HK-2 (cell line): ENCODE measurements at regions not wholly inside any gene's neighbourhood (a gene's known extent, or its start where the extent isn't known, plus 50 kb on each side); places are given as distances from the start of the nearest gene placed in this dataset.
"Not testable (repeated sequence)": the region's sequence is repeated elsewhere in the genome, so short reads cannot be mapped to it uniquely, and the experiment has no call there.

ENCODE experiments used
- DNase-seq: peaks from one replicate; pipeline ENCODE4 v3.0.0-alpha.2; 2018; ENCODE audit not compliant: unreplicated experiment

GRCh38 chr9:136611606-136612005 is 51.1 kb upstream of the EGFL7 start:
- no peak for DNase-seq

- no peak for DNase-seq
Measured at GRCh38 chr9:136611119-136611518, 51.6 kb upstream of the EGFL7 start.

DNA sequence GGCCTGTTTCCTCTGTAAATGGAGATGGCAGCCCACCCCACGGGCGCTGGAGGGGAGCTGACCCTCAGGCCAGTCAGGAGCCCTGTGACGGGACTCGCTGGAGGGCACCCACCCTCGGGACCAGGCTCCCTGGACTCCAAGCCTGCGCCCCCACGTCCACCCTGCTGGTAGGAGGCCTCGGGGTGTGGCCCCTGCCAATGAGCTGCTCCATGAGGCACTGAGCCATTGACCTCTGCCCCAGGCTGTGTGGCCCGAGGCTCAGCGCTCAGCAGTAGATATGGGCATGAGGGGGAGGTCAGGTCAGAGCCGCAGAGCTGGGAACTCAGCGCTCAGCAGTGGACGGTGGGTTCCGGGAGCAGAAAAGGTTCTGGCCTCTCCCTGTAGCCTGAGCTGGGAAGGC is 52.3 kb upstream of the EGFL7 start:
- no peak for DNase-seq

DNA sequence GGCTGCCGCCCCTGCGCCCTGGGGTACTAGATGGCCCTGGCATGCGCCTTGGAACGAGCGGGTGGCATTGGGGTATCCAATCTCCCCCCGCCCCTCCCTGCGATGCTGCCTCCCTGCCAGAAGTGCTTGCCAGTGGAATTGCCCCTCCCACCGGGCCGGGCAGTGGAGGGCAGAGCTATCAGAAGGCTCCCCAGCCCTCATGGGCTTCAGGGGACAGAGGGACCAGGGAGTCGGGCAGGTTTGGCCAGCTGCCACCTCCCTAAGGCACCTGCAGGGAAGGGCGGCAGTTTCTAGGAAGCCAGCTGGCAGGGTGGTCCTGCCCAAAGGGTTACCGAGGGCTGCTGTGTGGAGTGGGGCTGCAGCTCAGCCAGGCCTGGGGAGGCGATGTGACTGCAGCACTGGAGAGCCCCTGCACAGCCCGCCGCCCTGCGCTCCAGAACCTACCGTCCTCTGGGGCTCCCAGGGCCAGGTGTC is 52.8 kb upstream of the EGFL7 start:
- DNase-seq: no peak

DNA sequence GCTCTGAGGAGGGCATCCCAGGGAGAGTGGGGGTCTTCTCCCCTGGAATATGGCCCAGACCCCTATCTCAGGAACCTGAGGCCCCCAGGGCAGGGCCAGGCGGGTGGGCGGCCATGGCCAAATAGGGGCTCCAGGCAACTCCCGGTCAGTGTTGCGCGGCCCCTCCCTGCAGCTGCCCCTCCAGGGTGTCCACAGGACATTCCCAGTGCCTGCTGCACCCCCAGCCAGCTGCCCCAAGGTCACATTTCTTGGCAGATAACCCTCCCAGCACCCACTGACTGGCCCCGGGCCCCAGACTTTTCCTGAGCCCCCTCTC is 53.6 kb upstream of the EGFL7 start:
- no peak for DNase-seq

GRCh38 chr9:136608348-136609159 is 54.2 kb upstream of the EGFL7 start:
- DNase-seq: no peak

DNA sequence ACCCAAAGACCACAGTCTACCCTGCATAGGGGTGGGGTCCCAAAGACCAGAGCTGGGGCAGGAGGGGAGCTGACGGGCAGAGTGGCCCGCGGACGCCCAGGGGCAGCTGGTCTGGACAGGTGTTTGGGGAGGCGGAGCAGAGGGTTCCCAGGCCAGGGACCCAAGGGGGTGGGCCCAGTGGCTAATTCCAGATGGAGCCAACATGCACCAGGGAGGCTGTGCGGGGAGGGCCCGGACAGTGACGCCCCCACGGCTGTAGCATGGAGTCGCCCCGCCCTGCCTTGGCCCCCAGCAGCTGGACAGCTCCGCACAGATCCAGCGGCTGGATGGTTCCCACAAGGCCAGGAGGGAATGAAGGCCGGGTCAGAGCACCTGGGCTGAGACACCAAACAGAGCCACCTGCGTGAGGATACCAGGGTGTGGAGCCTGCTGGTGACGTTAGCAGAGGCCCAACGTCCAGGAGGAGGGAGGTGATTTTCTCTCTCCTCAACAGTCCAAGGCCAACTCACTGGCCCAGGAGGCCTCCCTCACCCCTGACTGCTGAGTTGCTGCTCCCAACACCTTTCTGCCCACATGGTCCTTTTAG is 55.3 kb upstream of the EGFL7 start:
- no peak for DNase-seq

DNA sequence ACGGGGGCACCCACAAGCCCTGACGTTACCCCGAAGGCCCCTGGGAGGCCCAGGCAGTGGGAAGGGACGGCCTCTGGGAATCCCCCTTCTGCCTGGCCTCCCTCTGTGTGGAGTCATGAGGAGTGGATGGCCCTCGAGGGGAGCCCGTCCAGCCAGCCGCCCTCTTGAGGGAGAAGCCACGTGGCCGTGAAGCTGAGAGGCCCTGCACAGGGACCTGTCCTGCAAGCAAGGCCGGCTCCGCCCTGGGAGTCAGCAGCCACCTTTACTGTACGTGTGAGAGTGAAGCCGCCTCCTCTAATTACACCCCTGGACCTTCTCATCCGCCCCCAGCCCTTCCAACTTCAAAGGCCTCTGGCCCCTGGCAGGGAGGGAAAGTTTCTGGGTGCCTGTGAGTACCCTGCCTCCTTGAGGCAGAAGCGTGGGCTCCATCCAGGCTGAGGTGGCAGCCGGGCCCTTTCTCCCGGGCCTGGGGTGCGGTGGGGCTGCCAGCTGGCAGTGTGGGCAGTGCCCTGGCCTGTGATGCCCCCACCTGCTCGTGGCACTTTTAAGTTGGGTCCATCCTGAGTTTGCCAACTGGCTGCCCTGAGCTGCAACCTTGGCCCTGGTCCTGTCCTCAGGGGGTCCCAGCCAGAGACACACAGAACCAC is 55.9 kb upstream of the EGFL7 start:
- peak; percentile 28 for DNase-seq

GRCh38 chr9:136605988-136606660 is 56.6 kb upstream of the EGFL7 start:
- DNase-seq: no peak

- no peak for DNase-seq
Measured at GRCh38 chr9:136604823-136605525, 57.7 kb upstream of the EGFL7 start.

GRCh38 chr9:136603901-136604814 is 58.3 kb upstream of the NOTCH1 start:
- DNase-seq: no peak

GRCh38 chr9:136603216-136603615 is 57.4 kb upstream of the NOTCH1 start:
- DNase-seq: no peak

DNA sequence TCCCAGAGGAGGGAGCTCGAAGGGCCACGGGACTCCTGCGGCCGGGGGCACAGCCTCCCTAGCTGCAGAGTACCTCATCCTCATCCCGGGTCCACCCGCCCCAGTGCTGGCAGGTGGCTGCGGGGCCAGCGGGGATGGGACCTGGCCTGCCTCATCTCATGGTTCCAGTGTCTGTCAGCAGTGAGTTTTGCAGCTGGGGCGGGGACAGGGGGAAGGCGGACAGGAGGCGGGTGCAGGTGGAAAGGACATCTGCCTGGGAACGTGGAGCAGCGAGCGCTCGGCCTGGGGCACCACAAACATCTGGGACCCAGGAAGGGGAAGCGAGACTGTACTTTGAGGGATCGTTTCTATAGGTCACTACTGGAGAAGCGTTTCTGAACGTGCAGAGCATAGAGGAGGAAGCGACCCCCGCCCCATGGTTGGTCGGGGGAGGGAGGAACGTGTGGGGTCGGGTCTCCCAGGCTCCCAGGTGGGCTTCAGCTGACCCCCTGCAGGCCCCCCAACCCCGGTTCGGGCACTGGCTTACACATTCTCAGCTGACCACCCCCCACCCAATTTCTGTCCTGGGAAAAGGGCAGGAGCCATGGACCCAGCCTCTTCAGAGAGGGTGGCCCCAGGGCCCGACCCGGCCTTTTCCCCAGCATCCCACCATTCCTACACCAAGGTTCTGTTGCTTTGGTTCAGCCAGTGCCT is 56.5 kb upstream of the NOTCH1 start:
- DNase-seq: no peak

- not testable (repeated sequence) for DNase-seq
Measured at GRCh38 chr9:136601250-136601973, 55.6 kb upstream of the NOTCH1 start.

- no peak for DNase-seq
Measured at GRCh38 chr9:136599811-136600660, 54.2 kb upstream of the NOTCH1 start.

- DNase-seq: no peak
Measured at GRCh38 chr9:136599074-136599531, 53.3 kb upstream of the NOTCH1 start.

DNA sequence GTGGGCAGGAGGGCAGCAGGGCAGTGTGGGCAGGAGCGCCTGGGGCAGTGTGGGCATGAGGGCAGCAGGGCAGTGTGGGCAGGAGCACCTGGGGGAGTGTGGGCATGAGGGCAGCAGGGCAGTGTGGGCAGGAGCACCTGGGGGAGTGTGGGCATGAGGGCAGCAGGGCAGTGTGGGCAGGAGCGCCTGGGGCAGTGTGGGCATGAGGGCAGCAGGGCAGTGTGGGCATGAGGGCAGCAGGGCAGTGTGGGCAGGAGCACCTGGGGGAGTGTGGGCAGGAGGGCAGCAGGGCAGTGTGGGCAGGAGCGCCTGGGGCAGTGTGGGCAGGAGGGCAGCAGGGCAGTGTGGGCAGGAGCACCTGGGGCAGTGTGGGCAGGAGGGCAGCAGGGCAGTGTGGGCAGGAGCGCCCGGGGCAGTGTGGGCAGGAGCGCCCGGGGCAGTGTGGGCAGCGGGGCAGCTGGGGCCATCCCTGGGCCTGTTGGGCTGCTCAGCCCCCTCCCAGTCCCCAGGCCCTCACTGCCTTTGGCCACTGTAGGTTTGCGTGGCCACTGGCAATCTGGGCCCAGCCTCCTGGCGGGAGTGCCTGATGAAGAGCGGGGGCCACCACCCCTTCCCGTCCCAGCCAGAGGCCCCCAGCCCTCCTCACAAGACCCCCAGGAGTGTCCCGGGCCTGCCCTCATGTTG is 52.7 kb upstream of the NOTCH1 start:
- DNase-seq: not testable (repeated sequence)

DNA sequence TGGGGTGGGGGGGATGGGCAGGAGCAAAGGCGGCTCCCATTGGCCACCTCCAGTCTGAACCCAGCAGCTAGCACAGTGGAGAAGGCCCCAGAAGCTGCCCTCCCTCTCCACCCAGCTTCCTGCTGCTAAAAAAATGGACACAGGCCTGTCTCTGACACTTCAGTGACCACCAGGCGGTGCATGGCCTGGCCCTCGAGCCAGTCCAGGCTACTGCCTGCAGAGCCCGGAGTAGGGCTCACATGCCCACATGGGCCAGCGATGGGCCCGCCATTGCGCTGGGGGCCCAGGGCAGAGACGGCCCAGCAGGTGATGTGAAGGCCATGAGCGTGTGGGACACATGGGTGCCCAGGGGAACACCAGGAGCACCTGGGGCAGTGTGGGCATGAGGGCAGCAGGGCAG is 52.1 kb upstream of the NOTCH1 start:
- no peak for DNase-seq
